ENCODE measurements at regions not wholly inside any gene's neighbourhood (a gene's known extent, or its start where the extent isn't known, plus 50 kb on each side); places are given as distances from the start of the nearest gene placed in this dataset.

DNA sequence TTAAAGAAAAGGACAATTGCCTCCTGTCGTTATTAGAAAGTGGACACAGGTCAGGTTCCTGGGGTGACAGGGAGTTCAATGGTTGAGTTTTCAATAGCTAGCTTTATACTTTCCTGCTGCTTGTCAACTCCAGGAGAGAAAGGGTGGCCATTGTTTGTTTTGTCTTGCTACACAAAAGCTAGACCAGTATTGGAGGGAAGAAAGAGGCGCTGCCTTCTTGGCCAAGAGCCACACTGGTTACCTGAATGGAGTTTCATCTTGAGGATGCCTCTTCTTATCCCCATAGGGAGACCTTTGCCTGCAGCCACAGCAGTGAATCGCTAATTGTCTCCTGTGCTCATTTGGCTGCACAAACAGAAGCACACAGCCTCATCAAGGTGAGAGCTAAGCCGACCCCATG lies 279.4 kb upstream of the GRIA1 start:
- CTCF ChIA-PET, result no interaction called here
- no peaks in the 10 kb centered on the region for H3K4me1 ChIP-seq
- no peak for DNase-seq (ENCODE audit: low read depth in 1 of 2, low spot score in 1 of 2)
- no peak for FAIRE-seq
- H3K9me3 ChIP-seq, result no peaks in the 10 kb centered on the region
- 0% methylated on average over 4 of the region's 4 CpGs for WGBS (ENCODE audit: missing lambda C conversion rate)
- no peak for ATAC-seq
- H3K4me2 ChIP-seq, result no peak overlapping the region
- H3K27ac ChIP-seq, result no peak overlapping the region
- TF ChIP-seq RFX5 (IDR thresholded peaks at IDR 0.05), result no peak
- TF ChIP-seq CHD4 (IDR thresholded peaks at IDR 0.05; ENCODE audit: borderline replicate concordance), result no peak
- TF ChIP-seq CHD2 (IDR thresholded peaks at IDR 0.05; ENCODE audit: low read length, partially characterized antibody), result no peak
- TF ChIP-seq PHF8 (IDR thresholded peaks at IDR 0.05; ENCODE audit: borderline replicate concordance, low read depth), result no peak
- TF ChIP-seq FOSL2 (IDR thresholded peaks at IDR 0.05), result no peak
- no peak for TF ChIP-seq FOSL2 (CRISPR knock-in tag; IDR thresholded peaks at IDR 0.05)
- no peak for TF ChIP-seq KDM1A (IDR thresholded peaks at IDR 0.05; ENCODE audit: low read depth)
- no peak for TF ChIP-seq EP300 (IDR thresholded peaks at IDR 0.05)
- TF ChIP-seq HOXA7 (CRISPR knock-in tag; IDR thresholded peaks at IDR 0.05), result no peak
- no peak for TF ChIP-seq FOXS1 (CRISPR knock-in tag; IDR thresholded peaks at IDR 0.05)
- TF ChIP-seq ZC3H11A (IDR thresholded peaks at IDR 0.05), result no peak
- TF ChIP-seq TP53 (CRISPR knock-in tag; IDR thresholded peaks at IDR 0.05), result no peak
- TF ChIP-seq, protein P1, sequence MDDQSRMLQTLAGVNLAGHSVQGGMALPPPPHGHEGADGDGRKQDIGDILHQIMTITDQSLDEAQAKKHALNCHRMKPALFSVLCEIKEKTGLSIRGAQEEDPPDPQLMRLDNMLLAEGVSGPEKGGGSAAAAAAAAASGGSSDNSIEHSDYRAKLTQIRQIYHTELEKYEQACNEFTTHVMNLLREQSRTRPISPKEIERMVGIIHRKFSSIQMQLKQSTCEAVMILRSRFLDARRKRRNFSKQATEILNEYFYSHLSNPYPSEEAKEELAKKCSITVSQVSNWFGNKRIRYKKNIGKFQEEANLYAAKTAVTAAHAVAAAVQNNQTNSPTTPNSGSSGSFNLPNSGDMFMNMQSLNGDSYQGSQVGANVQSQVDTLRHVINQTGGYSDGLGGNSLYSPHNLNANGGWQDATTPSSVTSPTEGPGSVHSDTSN (IDR thresholded peaks at IDR 0.05), result no peak
- TF ChIP-seq, protein P2, sequence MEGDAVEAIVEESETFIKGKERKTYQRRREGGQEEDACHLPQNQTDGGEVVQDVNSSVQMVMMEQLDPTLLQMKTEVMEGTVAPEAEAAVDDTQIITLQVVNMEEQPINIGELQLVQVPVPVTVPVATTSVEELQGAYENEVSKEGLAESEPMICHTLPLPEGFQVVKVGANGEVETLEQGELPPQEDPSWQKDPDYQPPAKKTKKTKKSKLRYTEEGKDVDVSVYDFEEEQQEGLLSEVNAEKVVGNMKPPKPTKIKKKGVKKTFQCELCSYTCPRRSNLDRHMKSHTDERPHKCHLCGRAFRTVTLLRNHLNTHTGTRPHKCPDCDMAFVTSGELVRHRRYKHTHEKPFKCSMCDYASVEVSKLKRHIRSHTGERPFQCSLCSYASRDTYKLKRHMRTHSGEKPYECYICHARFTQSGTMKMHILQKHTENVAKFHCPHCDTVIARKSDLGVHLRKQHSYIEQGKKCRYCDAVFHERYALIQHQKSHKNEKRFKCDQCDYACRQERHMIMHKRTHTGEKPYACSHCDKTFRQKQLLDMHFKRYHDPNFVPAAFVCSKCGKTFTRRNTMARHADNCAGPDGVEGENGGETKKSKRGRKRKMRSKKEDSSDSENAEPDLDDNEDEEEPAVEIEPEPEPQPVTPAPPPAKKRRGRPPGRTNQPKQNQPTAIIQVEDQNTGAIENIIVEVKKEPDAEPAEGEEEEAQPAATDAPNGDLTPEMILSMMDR (IDR thresholded peaks at IDR 0.05), result no peak
- POLR2A ChIA-PET, result no interaction called here
- no peak overlapping the region for H3K4me3 ChIP-seq

GRCh38 chr5:153212471-153212870 lies 278.0 kb upstream of the GRIA1 start:
- ATAC-seq (no peak), FAIRE-seq (no peak), DNase-seq (ENCODE audit: low read depth in 1 of 2, low spot score in 1 of 2) (no peak)
- Histone ChIP-seq H3K4me1 (no peaks in the 10 kb centered on the region), H3K27ac (no peak overlapping the region), H3K4me3 (no peak overlapping the region), H3K4me2 (no peak overlapping the region), H3K9me3 (no peaks in the 10 kb centered on the region)
- POLR2A ChIA-PET, result no interaction called here
- 40% methylated on average over 3 of the region's 3 CpGs for WGBS (ENCODE audit: missing lambda C conversion rate)
- TF ChIP-seq JUN (IDR thresholded peaks at IDR 0.05), result no peak
- no peak for TF ChIP-seq EHF (CRISPR knock-in tag; IDR thresholded peaks at IDR 0.05)
- no peak for TF ChIP-seq RARB (CRISPR knock-in tag; IDR thresholded peaks at IDR 0.05)
- TF ChIP-seq EP300 (IDR thresholded peaks at IDR 0.05), result no peak
- TF ChIP-seq BCL3 (IDR thresholded peaks at IDR 0.05), result no peak
- TF ChIP-seq FOSB (CRISPR knock-in tag; IDR thresholded peaks at IDR 0.05), result no peak
- TF ChIP-seq HEYL (CRISPR knock-in tag; IDR thresholded peaks at IDR 0.05), result no peak
- no peak for TF ChIP-seq POLR2A (IDR thresholded peaks at IDR 0.05; ENCODE audit: low read length)
- no peak for TF ChIP-seq FOXS1 (CRISPR knock-in tag; IDR thresholded peaks at IDR 0.05)
- TF ChIP-seq ZSCAN20 (CRISPR knock-in tag; IDR thresholded peaks at IDR 0.05), result no peak
- TF ChIP-seq USF2 (IDR thresholded peaks at IDR 0.05), result no peak
- TF ChIP-seq, protein P2 (IDR thresholded peaks at IDR 0.05), result no peak
- TF ChIP-seq, protein P1 (IDR thresholded peaks at IDR 0.05), result no peak
- no peak for TF ChIP-seq NFE2L2 (conservative IDR thresholded peaks at IDR 0.05; ENCODE audit: low read length)
- TF ChIP-seq, protein P3, sequence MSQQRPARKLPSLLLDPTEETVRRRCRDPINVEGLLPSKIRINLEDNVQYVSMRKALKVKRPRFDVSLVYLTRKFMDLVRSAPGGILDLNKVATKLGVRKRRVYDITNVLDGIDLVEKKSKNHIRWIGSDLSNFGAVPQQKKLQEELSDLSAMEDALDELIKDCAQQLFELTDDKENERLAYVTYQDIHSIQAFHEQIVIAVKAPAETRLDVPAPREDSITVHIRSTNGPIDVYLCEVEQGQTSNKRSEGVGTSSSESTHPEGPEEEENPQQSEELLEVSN (IDR thresholded peaks at IDR 0.05; ENCODE audit: borderline replicate concordance, low read depth), result no peak
- no peak for TF ChIP-seq ZNF302 (CRISPR knock-in tag; IDR thresholded peaks at IDR 0.05)
- no peak for TF ChIP-seq RFX5 (IDR thresholded peaks at IDR 0.05)
- CTCF ChIA-PET, result interaction anchor here (0.6 kb wide), 1 partner anchor 44 kb away, joined by 3 read pairs; no protein-coding TSS in a partner anchor
